Keratinocyte (primary cell): ENCODE measurements at regions not wholly inside any gene's neighbourhood (a gene's known extent, or its start where the extent isn't known, plus 50 kb on each side); places are given as distances from the start of the nearest gene placed in this dataset.

Experiments used
- DNase-seq: peaks from one replicate; pipeline ENCODE4 v3.0.0-alpha.2; 2011; ENCODE audit warnings: low read depth, missing footprints, low spot score
- FAIRE-seq: peaks from 2 replicates; lab custom pipeline; 2011; peaks lifted over from hg19 to GRCh38; lab: Jason Lieb, UNC
- H2AFZ ChIP-seq: 2 replicates; pipeline ENCODE4 v1.6.0; 2012; ENCODE audit warnings: low read length, control low read depth, inconsistent platforms; ENCODE audit not compliant: control insufficient read depth
- H3K27ac ChIP-seq: 2 replicates; pipeline ENCODE4 v1.5.1; 2011; ENCODE audit warnings: low read length; ENCODE audit not compliant: control insufficient read depth, insufficient read depth
- H3K27me3 ChIP-seq: 3 replicates; pipeline ENCODE4 v1.6.0; 2011; ENCODE audit warnings: low read length; ENCODE audit not compliant: control insufficient read depth, insufficient read depth; ENCODE audit errors: extremely low read depth
- H3K36me3 ChIP-seq, 2 experiments: 2 replicates in 1 of 2; 3 replicates in 1 of 2; pipeline ENCODE4 v1.5.1; 2011; ENCODE audit warnings: low read length in 2 of 2, mild to moderate bottlenecking in 1 of 2; ENCODE audit not compliant: control insufficient read depth in 2 of 2, insufficient read depth in 2 of 2; ENCODE audit errors: extremely low read depth in 1 of 2
- H3K4me1 ChIP-seq: 3 replicates; pipeline ENCODE4 v1.5.1; 2011; ENCODE audit warnings: low read length; ENCODE audit not compliant: control insufficient read depth, insufficient read depth; ENCODE audit errors: extremely low read depth
- H3K4me2 ChIP-seq: 3 replicates; pipeline ENCODE4 v1.6.0; 2011; ENCODE audit warnings: low read depth, low read length; ENCODE audit not compliant: control insufficient read depth, insufficient read depth; ENCODE audit errors: extremely low read depth
- H3K4me3 ChIP-seq, 3 experiments: fragments of 200-600 bp in 1 of 3; sonication (generic) in 1 of 3; 2 replicates in 2 of 3; 3 replicates in 1 of 3; pipeline ENCODE4 v1.5.1; 2011 to 2016; ENCODE audit warnings: low read length in 3 of 3, mild to moderate bottlenecking in 3 of 3, control low read depth in 2 of 3, inconsistent platforms in 1 of 3, low read depth in 1 of 3, mixed read lengths in 1 of 3, mixed run types in 1 of 3, moderate library complexity in 1 of 3; ENCODE audit not compliant: control insufficient read depth in 2 of 3, insufficient read depth in 2 of 3; ENCODE audit errors: extremely low read depth in 1 of 3
- H3K79me2 ChIP-seq: 2 replicates; pipeline ENCODE4 v1.6.0; 2012; ENCODE audit warnings: low read length; ENCODE audit not compliant: control insufficient read depth, insufficient read depth
- H3K9ac ChIP-seq: 3 replicates; pipeline ENCODE4 v1.6.0; 2011; ENCODE audit warnings: low read length; ENCODE audit not compliant: control insufficient read depth, insufficient read depth; ENCODE audit errors: extremely low read depth
- H3K9me1 ChIP-seq: 3 replicates; pipeline ENCODE4 v1.6.0; 2011; ENCODE audit warnings: low read length; ENCODE audit not compliant: control insufficient read depth, insufficient read depth; ENCODE audit errors: extremely low read depth
- H3K9me3 ChIP-seq: 2 replicates; pipeline ENCODE4 v1.5.1; 2012; ENCODE audit warnings: low read depth, low read length; ENCODE audit not compliant: control insufficient read depth
- H4K20me1 ChIP-seq: 3 replicates; pipeline ENCODE4 v1.6.0; 2011; ENCODE audit warnings: low read length; ENCODE audit not compliant: control insufficient read depth, insufficient read depth; ENCODE audit errors: extremely low read depth
- EZH2 ChIP-seq: IDR thresholded peaks from one replicate; pipeline ENCODE4 v1.6.1; 2012; ENCODE audit warnings: inconsistent platforms, mild to moderate bottlenecking, low read length, moderate library complexity
- dilution Hi-C: fragments of 300-500 bp; cut with MboI; formaldehyde crosslinking; loops from one replicate; pipeline ENCODE4 v1.7.0; 2020; ENCODE audit warnings: low sequenced_read_pairs; ENCODE audit not compliant: extremely low pct_ligation_motif_present
- TF ChIP-seq, protein P1 (sequence below), 3 experiments: IDR thresholded peaks in 1 of 3; conservative IDR thresholded peaks in 1 of 3; optimal IDR thresholded peaks in 1 of 3; 2 replicates in 2 of 3; 3 replicates in 1 of 3; pipeline versions ENCODE3 to v1.5.1; 2011; ENCODE audit warnings: low read length in 3 of 3, mild to moderate bottlenecking in 3 of 3, moderate library complexity in 2 of 3, control low read depth in 1 of 3, inconsistent platforms in 1 of 3; ENCODE audit not compliant: insufficient read depth in 2 of 3; ENCODE audit errors: extremely low read depth in 1 of 3

DNA sequence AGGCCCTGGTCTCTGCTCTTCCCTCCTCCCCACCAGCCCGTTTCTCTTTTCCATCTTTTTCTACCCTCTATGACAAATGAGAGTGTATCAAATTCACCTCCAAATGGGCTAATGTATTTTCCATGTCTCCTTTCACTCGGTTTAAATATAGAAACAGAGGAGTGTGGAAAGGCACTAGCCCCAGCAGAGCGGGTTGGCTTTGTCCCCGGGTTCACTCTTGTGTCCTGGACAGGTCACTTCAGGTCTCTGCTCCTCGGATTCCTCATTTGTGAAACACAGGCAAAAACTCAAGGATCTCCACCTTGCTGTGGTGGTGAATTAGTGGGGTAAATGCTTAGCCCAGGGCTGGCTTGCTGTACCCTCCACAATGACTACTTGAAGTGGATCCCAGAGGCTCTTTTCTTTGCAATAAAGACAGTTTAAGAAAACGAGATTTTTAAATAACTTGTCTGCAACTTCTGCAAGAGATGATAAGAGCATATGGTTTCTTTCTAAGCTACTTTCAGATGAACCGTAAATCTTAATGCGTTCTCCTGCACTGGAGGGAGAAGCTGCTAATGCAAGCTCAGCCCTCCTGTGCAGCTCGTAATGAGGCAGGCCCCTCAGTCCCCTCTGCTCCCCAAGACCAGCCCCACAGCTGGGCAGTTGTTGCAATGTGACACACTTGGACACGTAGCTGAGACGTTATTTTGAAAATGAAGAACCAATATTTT lies 292.9 kb downstream of the THBS2 start:
- Histone ChIP-seq H3K9me3 (no peaks in the 10 kb centered on the region), H3K79me2 (no peaks in the 10 kb centered on the region), H2AFZ (no peak overlapping the region), H3K9me1 (no peaks in the 10 kb centered on the region), H3K27me3 (no peaks in the 10 kb centered on the region), H3K36me3 (no peaks in the 10 kb centered on the region), H3K4me1 (peaks cover 4% of the 10 kb centered on the region), H3K4me2 (no peak overlapping the region), H4K20me1 (no peaks in the 10 kb centered on the region), H3K27ac (no peak overlapping the region), H3K9ac (no peak overlapping the region), H3K4me3 (no peak overlapping the region)
- DNase-seq (no peak), FAIRE-seq (no peak)
- dilution Hi-C loops: no loop called here
- TF ChIP-seq EZH2: no peak
- TF ChIP-seq, protein P1, sequence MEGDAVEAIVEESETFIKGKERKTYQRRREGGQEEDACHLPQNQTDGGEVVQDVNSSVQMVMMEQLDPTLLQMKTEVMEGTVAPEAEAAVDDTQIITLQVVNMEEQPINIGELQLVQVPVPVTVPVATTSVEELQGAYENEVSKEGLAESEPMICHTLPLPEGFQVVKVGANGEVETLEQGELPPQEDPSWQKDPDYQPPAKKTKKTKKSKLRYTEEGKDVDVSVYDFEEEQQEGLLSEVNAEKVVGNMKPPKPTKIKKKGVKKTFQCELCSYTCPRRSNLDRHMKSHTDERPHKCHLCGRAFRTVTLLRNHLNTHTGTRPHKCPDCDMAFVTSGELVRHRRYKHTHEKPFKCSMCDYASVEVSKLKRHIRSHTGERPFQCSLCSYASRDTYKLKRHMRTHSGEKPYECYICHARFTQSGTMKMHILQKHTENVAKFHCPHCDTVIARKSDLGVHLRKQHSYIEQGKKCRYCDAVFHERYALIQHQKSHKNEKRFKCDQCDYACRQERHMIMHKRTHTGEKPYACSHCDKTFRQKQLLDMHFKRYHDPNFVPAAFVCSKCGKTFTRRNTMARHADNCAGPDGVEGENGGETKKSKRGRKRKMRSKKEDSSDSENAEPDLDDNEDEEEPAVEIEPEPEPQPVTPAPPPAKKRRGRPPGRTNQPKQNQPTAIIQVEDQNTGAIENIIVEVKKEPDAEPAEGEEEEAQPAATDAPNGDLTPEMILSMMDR (optimal IDR thresholded peaks at IDR 0.05 in 1 of 3, IDR thresholded peaks at IDR 0.05 in 1 of 3, conservative IDR thresholded peaks at IDR 0.05 in 1 of 3; ENCODE audit: extremely low read depth in 1 of 3, insufficient read depth in 2 of 3, low read length in 3 of 3): no peak

DNA sequence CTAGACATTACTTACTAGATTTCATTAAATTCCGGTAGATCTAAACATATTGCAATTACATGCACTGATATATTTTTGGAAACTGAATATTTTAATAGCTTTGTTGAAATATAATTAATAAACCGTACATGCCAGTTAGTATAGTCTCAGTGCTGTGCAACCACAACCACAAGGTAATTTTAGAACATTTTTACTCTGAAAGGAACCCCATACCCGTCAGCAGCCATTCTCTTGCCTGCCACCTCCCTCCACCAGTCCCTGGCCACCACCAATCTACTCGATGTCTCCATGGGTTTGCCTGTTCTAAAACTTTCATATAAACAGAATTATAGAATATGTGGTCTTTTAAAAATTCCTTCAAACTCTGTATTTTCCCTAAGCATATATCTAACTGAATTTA lies 293.9 kb downstream of the THBS2 start:
- Histone ChIP-seq H4K20me1 (no peaks in the 10 kb centered on the region), H3K4me1 (peaks cover 4% of the 10 kb centered on the region), H3K9ac (no peak overlapping the region), H3K9me1 (no peaks in the 10 kb centered on the region), H3K27ac (no peak overlapping the region), H3K4me3 (no peak overlapping the region), H3K9me3 (no peaks in the 10 kb centered on the region), H3K36me3 (no peaks in the 10 kb centered on the region), H3K27me3 (no peaks in the 10 kb centered on the region), H2AFZ (no peak overlapping the region), H3K79me2 (no peaks in the 10 kb centered on the region), H3K4me2 (no peak overlapping the region)
- no peak for DNase-seq
- dilution Hi-C loops: no loop called here
- TF ChIP-seq, protein P1 (optimal IDR thresholded peaks at IDR 0.05 in 1 of 3, IDR thresholded peaks at IDR 0.05 in 1 of 3, conservative IDR thresholded peaks at IDR 0.05 in 1 of 3; ENCODE audit: extremely low read depth in 1 of 3, insufficient read depth in 2 of 3, low read length in 3 of 3): no peak
- no peak for TF ChIP-seq EZH2
- FAIRE-seq: no peak
